ENCODE measurements at regions not wholly inside any gene's neighbourhood (a gene's known extent, or its start where the extent isn't known, plus 50 kb on each side); places are given as distances from the start of the nearest gene placed in this dataset.
A peak's percentile ranks its signal among the peaks of the same experiment; 100 is the strongest.

- FAIRE-seq, result no peak
- 80% methylated on average over 1 of the region's 9 CpGs for WGBS (ENCODE audit: low lambda C conversion rate)
- intact Hi-C loops (cut with micrococcal nuclease; ENCODE audit: unreplicated experiment) (loop anchor here (2.0 kb wide), 1 partner anchor 52 kb away; the partner anchor contains the start of gene AMOTL2), in situ Hi-C loops (cut with HindIII; ENCODE audit: extremely low pct_ligation_motif_present, low pct_unique_long_range_greater_than_20kb) (no loop called here)
- H3K4me2 ChIP-seq (ENCODE audit: low read depth, low read length), result peak overlapping the region; percentile 80
- ATAC-seq, result peak; percentile 56
- H3K79me2 ChIP-seq (ENCODE audit: insufficient read depth, low read length), result no peaks in the 10 kb centered on the region
- H2AFZ ChIP-seq (ENCODE audit: low read length), result no peak overlapping the region
- no peaks in the 10 kb centered on the region for H4K20me1 ChIP-seq (ENCODE audit: insufficient read depth, low read length)
- H3K4me3 ChIP-seq (replicated peaks in 1 of 3; ENCODE audit: insufficient read depth in 1 of 3, low read depth in 2 of 3, low read length in 3 of 3), result peak overlapping the region in 2 of 3 experiments; percentile 8 to 58; a peak in 2 of 6 replicates
- 0 out of 2 replicates have a peak, but pooled peaks have one; percentile 2 for TF ChIP-seq RXRA (CRISPR knock-in tag; IDR thresholded peaks at IDR 0.05)
- TF ChIP-seq MEIS2 (CRISPR knock-in tag; IDR thresholded peaks at IDR 0.05), result no peak
- peak overlapping the region; percentile 36; the same call in 1 of the 2 replicates for H3K9ac ChIP-seq (ENCODE audit: insufficient read depth, low read depth, low read length)
- H3K27me3 ChIP-seq (ENCODE audit: control insufficient read depth in 1 of 2, insufficient read depth in 2 of 2, low read length in 2 of 2), result no peaks in the 10 kb centered on the region; a peak in 1 of 5 replicates
- H3K4me1 ChIP-seq (ENCODE audit: insufficient read depth, low read length), result peaks cover 60% of the 10 kb centered on the region
- POLR2A ChIA-PET, result interaction anchor here (0.8 to 2.0 kb wide), 4 partner anchors 52 to 113 kb away, joined by 3 to 15 read pairs (median 7); partner anchors contain the start of genes AMOTL2, ANAPC13 and CEP63
- no TSS peak for BruUV-seq (replicated peaks)
- no peaks in the 10 kb centered on the region for H3K9me3 ChIP-seq (ENCODE audit: low read length)
- no peaks in the 10 kb centered on the region for H3K36me3 ChIP-seq (replicated peaks in 1 of 2; ENCODE audit: control insufficient read depth in 1 of 2, insufficient read depth in 2 of 2, low read length in 2 of 2)
- no peak for DNase-seq (ENCODE audit: low spot score)
- CTCF ChIA-PET (ENCODE audit: low intra/inter-chr PET ratio, low total read pairs), result no interaction called here
- no peak overlapping the region for H3K27ac ChIP-seq (ENCODE audit: extremely low read length, insufficient read depth, low read length)
Observed at GRCh38 chr3:134426660-134427181, 52.5 kb upstream of the AMOTL2 start.

- POLR2A ChIA-PET, result interaction anchor here (0.8 to 1.2 kb wide), 2 partner anchors 51 to 112 kb away, joined by 3 to 4 read pairs; partner anchors contain the start of gene AMOTL2
- in situ Hi-C loops (cut with HindIII; ENCODE audit: extremely low pct_ligation_motif_present, low pct_unique_long_range_greater_than_20kb), result no loop called here
- TF ChIP-seq TEAD3 (CRISPR knock-in tag; optimal IDR thresholded peaks at IDR 0.05; ENCODE audit: borderline replicate concordance), result peak; percentile 33
- no peak for TF ChIP-seq TP53 (CRISPR knock-in tag; conservative IDR thresholded peaks at IDR 0.05)
- no peak for TF ChIP-seq SOX6 (IDR thresholded peaks at IDR 0.05)
- no peak for TF ChIP-seq SOX6 (CRISPR knock-in tag; IDR thresholded peaks at IDR 0.05)
- TF ChIP-seq ZBTB40 (IDR thresholded peaks at IDR 0.05), result no peak
- TF ChIP-seq ZBTB40 (CRISPR knock-in tag; IDR thresholded peaks at IDR 0.05), result no peak
- TF ChIP-seq GATAD2A (CRISPR knock-in tag; IDR thresholded peaks at IDR 0.05), result peak; percentile 33
Observed at GRCh38 chr3:134425943-134426342, 51.7 kb upstream of the AMOTL2 start.

More at GRCh38 chr3:134425943-134426342, 51.7 kb upstream of the AMOTL2 start:
- intact Hi-C loops (cut with micrococcal nuclease; ENCODE audit: unreplicated experiment), result loop anchor here (2.0 kb wide), 1 partner anchor 51 kb away; the partner anchor contains the start of gene AMOTL2
- no TSS peak for BruUV-seq (replicated peaks)
- Histone ChIP-seq H2AFZ (ENCODE audit: low read length) (no peak overlapping the region), H3K79me2 (ENCODE audit: insufficient read depth, low read length) (no peaks in the 10 kb centered on the region), H3K4me1 (ENCODE audit: insufficient read depth, low read length) (peaks cover 62% of the 10 kb centered on the region), H3K36me3 (replicated peaks in 1 of 2; ENCODE audit: control insufficient read depth in 1 of 2, insufficient read depth in 2 of 2, low read length in 2 of 2) (no peaks in the 10 kb centered on the region), H3K9me3 (ENCODE audit: low read length) (no peaks in the 10 kb centered on the region), H3K9ac (ENCODE audit: insufficient read depth, low read depth, low read length) (no peak overlapping the region), H3K27ac (ENCODE audit: extremely low read length, insufficient read depth, low read length) (no peak overlapping the region), H3K27me3 (ENCODE audit: control insufficient read depth in 1 of 2, insufficient read depth in 2 of 2, low read length in 2 of 2) (no peaks in the 10 kb centered on the region; a peak in 1 of 5 replicates), H4K20me1 (ENCODE audit: insufficient read depth, low read length) (no peaks in the 10 kb centered on the region), H3K4me3 (replicated peaks in 1 of 3; ENCODE audit: insufficient read depth in 1 of 3, low read depth in 2 of 3, low read length in 3 of 3) (no peak overlapping the region), H3K4me2 (ENCODE audit: low read depth, low read length) (peak overlapping the region; percentile 36; the same call in 1 of the 2 replicates)
- FAIRE-seq (peak; percentile 84), DNase-seq (ENCODE audit: low spot score) (peak; percentile 21), ATAC-seq (peak; percentile 10; the same call in 2 of the 3 replicates)
- CTCF ChIA-PET (ENCODE audit: low intra/inter-chr PET ratio, low total read pairs), result no interaction called here
- 20% methylated on average over 5 of the region's 5 CpGs for WGBS (ENCODE audit: low lambda C conversion rate)
